DMS153 treated with DMSO at 0.1 percent for 48 hours (cell line): ENCODE measurements at regions not wholly inside any gene's neighbourhood (a gene's known extent, or its start where the extent isn't known, plus 50 kb on each side); places are given as distances from the start of the nearest gene placed in this dataset.
"Not testable (repeated sequence)": the region's sequence is repeated elsewhere in the genome, so short reads cannot be mapped to it uniquely, and the experiment has no call there.

ENCODE experiments used
- DNase-seq: peaks from one replicate; lab custom pipeline; 2025; ENCODE audit not compliant: unreplicated experiment; lab: John Stamatoyannopoulos, UW

DNA sequence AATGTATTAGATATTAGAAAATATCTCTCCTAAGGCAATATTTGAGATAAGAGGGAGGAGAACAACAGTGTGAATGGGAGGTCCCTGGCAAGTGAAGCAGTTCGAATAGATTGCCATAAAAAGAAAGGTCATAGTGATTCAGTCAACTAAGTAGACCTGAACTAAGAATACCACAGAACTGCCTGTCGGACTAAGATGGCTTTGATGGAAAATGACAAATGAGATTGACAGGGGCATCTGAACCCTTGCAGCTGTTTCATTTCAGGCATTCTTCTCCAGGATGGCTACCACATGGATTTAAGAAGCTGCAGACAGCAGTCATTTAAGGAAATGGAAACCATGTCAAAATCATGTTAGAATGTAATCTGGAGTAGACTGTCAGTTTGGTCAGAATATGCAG, 308.4 kb upstream of the MEF2C start:
- DNase-seq = no peak

DNA sequence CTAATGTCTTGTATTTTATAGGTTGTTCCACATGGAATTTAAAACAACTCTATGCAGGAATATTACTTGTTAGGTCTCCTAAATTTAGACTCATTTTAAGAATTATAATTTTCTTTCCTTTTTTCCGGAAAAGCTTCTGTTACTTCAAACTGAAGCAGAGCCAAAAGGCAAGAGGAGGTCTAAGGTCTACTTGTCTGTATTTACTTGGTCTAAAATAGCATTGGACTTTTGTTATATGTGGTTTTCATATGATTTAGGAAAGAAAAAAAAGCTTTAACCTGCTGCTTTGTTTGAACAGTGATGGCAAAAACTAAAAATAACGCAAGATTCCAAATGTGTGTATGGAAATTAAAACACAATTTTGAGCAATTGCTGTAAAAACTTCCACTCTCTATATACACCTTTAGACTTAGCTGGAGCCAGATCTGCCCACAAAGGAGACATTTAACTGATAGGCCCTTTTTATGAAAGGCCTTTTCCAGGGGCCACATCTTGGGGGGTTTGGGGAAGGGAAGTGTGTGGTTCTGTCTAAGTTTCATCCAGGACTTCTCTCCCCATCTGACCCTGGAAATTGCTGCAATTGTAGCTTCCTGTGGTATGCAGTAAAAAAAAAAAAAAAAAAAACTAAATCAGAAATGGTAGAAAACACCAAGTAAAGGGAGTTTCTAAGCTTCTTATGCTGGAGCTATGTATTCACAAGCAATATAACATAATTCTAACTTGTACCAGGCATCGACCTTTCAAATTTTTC, 307.7 kb upstream of the MEF2C start:
- DNase-seq = no peak

DNA sequence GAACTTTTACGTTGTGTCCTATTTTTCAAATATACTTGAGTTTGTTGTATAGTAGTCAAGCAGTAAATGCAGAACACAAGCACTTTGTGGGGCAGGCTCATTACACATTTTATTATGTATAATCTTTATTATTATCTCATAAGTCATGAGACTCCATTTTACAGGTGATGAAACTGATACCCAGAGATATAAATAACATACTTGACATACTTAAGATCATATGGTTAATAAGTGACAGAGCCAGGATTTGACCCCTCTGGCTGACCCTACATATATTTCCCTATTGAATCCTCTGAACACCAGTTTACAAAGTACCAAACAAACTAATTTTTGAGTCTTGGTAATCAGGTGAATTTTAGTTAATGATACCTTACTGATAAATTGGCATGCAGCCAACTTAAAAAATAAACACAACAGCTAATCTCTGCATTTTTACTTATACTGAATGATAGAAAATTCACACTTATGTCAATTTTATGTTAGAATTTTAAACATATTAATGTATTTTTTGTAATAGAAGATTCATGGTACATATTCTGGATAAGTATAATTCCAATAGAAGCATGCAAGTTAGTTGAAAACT, 305.0 kb upstream of the MEF2C start:
- no peak for DNase-seq

GRCh38 chr5:89187268-89187667, 304.3 kb upstream of the MEF2C start:
- no peak for DNase-seq

DNA sequence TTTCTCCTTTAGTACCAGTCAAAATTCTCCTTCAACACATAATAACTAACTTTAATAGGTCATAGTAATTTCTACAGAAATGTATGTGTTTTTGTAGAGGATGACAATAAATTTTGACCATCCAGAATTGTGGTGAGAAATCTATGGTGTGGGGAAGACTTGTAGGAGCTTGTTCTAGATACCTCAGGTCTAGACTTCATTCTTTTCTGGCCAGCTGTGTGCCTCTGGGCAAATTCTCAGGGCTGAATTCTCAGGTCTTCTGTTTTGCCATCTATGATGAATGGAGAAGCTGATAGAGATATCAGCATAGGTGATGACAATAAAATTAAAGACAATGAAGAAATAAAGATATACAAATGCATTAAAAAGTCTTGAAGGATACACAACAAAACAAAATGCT, 298.6 kb upstream of the MEF2C start:
- DNase-seq = no peak

DNA sequence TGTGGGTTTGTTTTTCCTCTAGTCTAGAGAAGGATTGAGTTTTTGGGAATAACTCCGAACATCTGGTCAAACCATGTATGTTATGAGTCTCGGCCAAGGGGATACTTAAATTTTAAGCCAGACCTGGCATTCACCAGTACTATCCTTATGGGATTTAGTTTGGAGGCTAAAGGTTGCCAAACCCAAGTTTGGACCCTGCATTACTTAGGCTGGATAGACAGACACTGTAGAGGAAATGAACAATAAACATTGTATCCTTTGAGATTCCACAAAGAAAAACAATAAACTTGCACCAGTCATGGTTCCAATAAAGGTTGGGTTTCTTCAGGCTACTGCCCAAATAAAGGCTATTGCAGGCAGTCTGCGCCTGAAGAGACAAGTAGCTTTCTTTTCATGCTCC, 296.7 kb upstream of the MEF2C start:
- DNase-seq = no peak

DNA sequence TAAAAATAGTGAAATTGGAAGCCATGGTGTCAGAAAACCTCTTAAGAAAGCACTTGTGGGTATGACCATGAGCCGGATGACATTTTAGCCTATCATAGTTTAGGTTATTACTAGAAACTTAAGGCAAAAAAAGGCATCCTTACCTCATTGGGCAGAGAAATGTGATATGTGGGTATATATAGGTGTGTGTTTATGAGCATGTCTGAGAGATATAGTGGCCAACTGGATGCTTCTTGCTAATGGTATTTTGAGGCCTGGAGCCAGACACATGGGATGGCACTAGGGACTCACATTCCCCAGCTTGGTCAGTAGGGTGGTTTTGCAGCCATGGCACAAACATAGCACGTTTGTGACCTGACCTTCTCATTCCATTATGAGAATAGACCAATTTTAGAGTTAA, 295.6 kb upstream of the MEF2C start:
- no peak for DNase-seq

DNA sequence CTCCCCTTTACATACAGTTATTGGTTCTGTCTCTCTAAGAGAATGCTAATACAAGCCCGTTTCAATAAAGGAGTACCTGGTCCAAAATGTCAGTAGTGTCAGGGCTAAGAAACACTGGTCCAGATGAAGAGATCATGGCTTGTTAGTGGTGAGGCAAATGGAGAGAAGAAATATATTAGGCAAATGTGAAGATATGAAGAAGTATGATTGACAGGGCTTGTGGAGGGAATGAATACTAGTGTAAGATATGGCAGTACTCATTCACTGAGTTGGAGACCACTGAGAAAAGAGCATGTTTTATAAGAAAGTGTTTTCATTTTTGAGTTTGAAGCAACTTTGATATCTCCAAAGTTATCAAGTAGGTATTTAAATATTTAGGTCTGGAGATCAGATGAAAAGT, 290.5 kb upstream of the MEF2C start:
- DNase-seq = no peak

- no peak for DNase-seq
These were observed 285.8 kb upstream of the MEF2C start for GRCh38 chr5:89168766-89169165.

GRCh38 chr5:89164703-89165102, 281.7 kb upstream of the MEF2C start:
- DNase-seq = not testable (repeated sequence)

DNA sequence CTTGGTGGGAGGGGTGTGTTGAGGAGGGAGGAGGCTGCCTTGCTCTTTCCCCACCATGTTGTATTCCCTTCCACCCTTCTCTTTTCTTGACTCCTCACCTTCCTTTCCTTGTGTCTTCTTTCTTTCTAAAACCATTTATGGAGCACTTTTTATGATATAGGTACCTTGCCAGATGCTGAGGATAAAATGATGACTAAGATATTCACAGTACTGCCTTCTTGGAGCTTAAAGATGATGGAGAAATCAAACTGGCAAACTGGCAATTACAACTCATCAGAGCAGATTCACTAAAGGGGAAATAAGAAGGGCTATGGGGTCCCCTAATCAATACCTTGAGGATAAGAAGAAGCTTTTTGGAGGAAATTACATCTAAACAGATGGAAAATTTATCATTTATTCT, 273.2 kb upstream of the MEF2C start:
- no peak for DNase-seq

DNA sequence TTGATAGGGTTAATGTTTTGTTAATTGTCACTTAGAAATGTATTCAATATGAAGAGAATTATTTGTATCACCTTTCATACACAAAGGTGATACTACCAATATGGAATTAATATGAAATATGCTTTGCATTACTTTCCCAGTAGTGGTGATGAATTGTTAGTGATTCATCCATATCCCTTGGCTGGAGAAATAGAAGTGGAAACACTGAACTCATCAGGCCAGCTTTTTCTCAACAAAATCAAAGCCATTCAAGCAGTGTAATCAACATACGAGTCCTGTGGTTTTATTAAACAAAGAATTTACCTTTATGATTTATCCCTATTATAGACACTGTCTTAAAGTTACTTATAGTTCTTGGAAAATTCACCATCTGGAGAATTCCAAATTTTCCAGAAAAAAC, 264.0 kb upstream of the MEF2C start:
- DNase-seq = no peak

- DNase-seq = no peak
These were observed 254.2 kb upstream of the MEF2C start for GRCh38 chr5:89137148-89137547.

DNA sequence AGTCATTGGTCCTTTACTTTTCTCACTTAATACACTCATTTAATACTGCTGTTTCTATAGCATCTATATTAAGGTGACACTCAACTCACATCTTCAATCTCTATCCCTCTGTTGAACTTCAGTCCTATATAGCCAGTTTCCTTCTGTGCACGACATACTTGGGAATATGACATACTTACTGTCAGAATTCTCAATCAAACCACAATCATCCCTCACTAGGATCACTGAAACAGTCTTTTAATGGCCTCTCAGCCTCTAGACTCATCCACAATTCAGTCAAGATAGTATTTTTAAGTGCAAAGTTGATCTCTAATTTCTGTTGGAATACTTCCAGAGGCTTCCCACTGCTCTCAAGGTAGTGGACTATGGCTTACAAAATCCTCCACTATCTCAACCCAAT, 251.0 kb upstream of the MEF2C start:
- DNase-seq = no peak

DNA sequence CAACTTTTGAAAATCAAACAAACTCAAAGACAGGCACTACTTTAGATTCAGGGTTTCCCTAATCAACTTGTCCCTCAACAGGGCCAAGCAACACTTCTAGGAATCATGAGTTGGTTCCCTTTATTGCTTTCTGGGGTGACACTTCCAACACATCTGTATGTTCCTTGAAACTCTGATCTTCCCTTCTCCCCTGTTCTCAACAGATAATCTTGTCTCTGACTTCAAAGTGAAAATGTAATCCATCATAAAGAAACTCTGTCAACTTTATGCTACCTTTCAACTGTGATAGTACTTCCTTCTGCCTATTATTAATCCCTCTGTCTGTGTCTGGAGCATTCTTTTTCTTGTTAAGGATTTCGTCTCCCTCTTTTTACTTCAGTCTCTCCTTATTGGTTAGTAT, 250.1 kb upstream of the MEF2C start:
- no peak for DNase-seq

DNA sequence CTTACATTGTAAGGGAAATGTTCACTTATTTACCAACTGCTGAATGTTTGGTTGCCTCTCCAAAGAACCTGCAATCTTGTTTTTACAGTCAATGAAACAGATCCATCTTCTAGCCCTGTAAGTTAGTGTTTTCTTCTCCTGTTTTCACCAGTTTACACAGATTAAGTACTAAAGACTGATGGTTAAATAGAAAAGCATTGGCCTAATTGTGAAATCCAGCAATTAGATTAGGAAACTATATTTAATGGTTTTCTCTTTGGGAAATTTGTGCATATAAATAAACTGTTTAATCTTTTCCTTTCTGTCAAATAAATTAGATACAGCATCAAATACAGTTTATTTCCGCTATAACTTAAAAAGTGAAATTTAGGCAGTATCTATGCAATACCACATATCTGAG, 247.9 kb upstream of the MEF2C start:
- no peak for DNase-seq

GRCh38 chr5:89129941-89130340, 247.0 kb upstream of the MEF2C start:
- DNase-seq = no peak

GRCh38 chr5:89128906-89129625, 246.1 kb upstream of the MEF2C start:
- DNase-seq = no peak

- no peak for DNase-seq
These were observed 245.1 kb upstream of the MEF2C start for GRCh38 chr5:89128092-89128491.

DNA sequence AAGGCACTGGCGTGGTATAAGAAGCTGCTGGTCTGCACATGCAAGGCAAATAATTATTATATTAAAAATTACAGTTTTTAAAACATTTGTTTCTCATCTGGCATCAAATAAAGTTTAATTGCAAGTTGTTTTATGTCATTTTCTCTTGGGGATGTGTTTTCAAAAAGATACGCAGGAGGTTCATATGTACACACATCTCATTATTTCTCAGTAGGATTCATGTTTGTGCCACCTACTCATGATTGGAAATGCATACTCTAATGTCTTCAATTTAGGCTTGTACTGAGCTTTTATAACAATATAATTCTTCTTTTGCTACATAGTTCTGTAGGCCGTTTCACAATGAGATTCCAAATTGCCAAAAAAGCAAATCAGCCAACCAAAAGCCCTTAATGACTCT, 244.2 kb upstream of the MEF2C start:
- no peak for DNase-seq

- no peak for DNase-seq
These were observed 242.4 kb upstream of the MEF2C start for GRCh38 chr5:89125372-89125771.

DNA sequence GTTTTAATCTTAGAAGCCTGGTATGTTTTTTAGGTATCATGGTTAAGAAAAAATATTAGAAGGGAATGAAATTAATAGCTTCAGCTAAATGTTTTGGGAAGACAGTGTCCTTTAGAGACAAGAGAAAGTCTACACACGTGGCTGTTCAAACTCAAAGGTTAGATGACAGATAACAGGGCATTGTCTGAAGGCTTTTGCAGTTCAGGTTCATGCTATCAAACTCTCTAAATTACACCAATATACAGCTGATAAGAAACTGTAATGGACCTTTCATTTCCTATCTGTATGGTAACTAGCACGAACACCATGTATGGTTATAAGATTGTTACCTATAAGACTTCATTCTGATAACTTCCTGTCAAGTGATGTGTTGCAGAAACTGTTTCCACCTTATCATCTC, 240.6 kb upstream of the MEF2C start:
- no peak for DNase-seq
